ENCODE measurements at regions not wholly inside any gene's neighbourhood (a gene's known extent, or its start where the extent isn't known, plus 50 kb on each side); places are given as distances from the start of the nearest gene placed in this dataset.

- TF ChIP-seq CTCF (IDR thresholded peaks at IDR 0.05) (no peak), POLR2A (IDR thresholded peaks at IDR 0.05) (no peak)
These were observed 353.7 kb downstream of the SLCO4C1 start for GRCh38 chr5:101942321-101942882.
